A549 (cell line): ENCODE measurements at regions not wholly inside any gene's neighbourhood (a gene's known extent, or its start where the extent isn't known, plus 50 kb on each side); places are given as distances from the start of the nearest gene placed in this dataset.

Source experiments
- CBX2 ChIP-seq: fragments of 200-600 bp; sonication (generic); IDR thresholded peaks from 2 replicates; pipeline ENCODE4 v1.6.1; 2016; ENCODE audit warnings: low read depth, mild to moderate bottlenecking, borderline replicate concordance
- CBX8 ChIP-seq: fragments of 200-600 bp; sonication (generic); IDR thresholded peaks from 2 replicates; pipeline ENCODE4 v1.6.1; 2016
- CHD2 ChIP-seq: fragments of 150-350 bp; IDR thresholded peaks from 2 replicates; pipeline ENCODE4 v1.6.1; 2014; ENCODE audit warnings: low read length; ENCODE audit not compliant: partially characterized antibody
- CTCF ChIP-seq: fragments of >200 bp; sonication (Bioruptor Twin); formaldehyde crosslinking; IDR thresholded peaks from 3 replicates; pipeline ENCODE4 v1.5.1; 2016
- EHMT2 ChIP-seq: fragments of 200-600 bp; sonication (generic); IDR thresholded peaks from 2 replicates; pipeline ENCODE4 v1.6.1; 2016; ENCODE audit warnings: antibody characterized with exemption, low read depth, mild to moderate bottlenecking, moderate library complexity
- EP300 ChIP-seq, 2 experiments: fragments of >200 bp; sonication (Bioruptor Twin); formaldehyde crosslinking; IDR thresholded peaks; 2 replicates in 1 of 2; 3 replicates in 1 of 2; pipeline ENCODE4 v1.6.1; 2016 to 2017
- FOSL2 ChIP-seq, 2 experiments: fragments of 450-650 bp in 1 of 2; fragments of >200 bp in 1 of 2; sonication (Bioruptor Twin) in 1 of 2; formaldehyde crosslinking; IDR thresholded peaks; 2 replicates each; pipeline versions ENCODE4 v1.5.0 to v1.6.1; 2016 to 2020; ENCODE audit warnings: mild to moderate bottlenecking in 1 of 2, moderate library complexity in 1 of 2
- HES2 ChIP-seq: fragments of >200 bp; sonication (Bioruptor Twin); formaldehyde crosslinking; IDR thresholded peaks from 2 replicates; pipeline ENCODE4 v1.6.1; 2016
- JUN ChIP-seq, 2 experiments: fragments of >200 bp; sonication (Bioruptor Twin); formaldehyde crosslinking; IDR thresholded peaks; 2 replicates in 1 of 2; 3 replicates in 1 of 2; pipeline ENCODE4 v1.6.1; 2016 to 2017
- MAX ChIP-seq: IDR thresholded peaks from 2 replicates; pipeline ENCODE4 v1.6.1; 2012
- NPAS2 ChIP-seq: fragments of 250-450 bp; sonication (Bioruptor Pico); IDR thresholded peaks from 2 replicates; pipeline ENCODE4 v1.8.0; 2022; ENCODE audit warnings: mild to moderate bottlenecking, moderate library complexity, borderline replicate concordance
- POLR2A ChIP-seq: IDR thresholded peaks from 2 replicates; pipeline ENCODE4 v1.6.1; 2012; ENCODE audit warnings: mild to moderate bottlenecking, low read length
- REST ChIP-seq: fragments of 200-600 bp; sonication (generic); IDR thresholded peaks from 2 replicates; pipeline ENCODE4 v1.6.1; 2016; ENCODE audit warnings: antibody characterized with exemption, mild to moderate bottlenecking, moderate library complexity
- USF2 ChIP-seq: fragments of 450-650 bp; IDR thresholded peaks from 2 replicates; pipeline ENCODE4 v1.6.1; 2014; ENCODE audit warnings: antibody characterized with exemption

- TF ChIP-seq POLR2A (no peak), HES2 (no peak), CTCF (no peak), REST (no peak), NPAS2 (CRISPR knock-in tag) (no peak), JUN (IDR thresholded peaks at IDR 0.05) (no peak), CBX2 (no peak), CBX8 (no peak), EHMT2 (no peak), MAX (no peak), EP300 (IDR thresholded peaks at IDR 0.05) (no peak), CHD2 (no peak), USF2 (no peak), FOSL2 (IDR thresholded peaks at IDR 0.05) (no peak), FOSL2 (CRISPR knock-in tag; IDR thresholded peaks at IDR 0.05) (no peak)
Observed at GRCh38 chr2:221758076-221758475, 186.0 kb upstream of the EPHA4 start.
